ENCODE measurements at regions not wholly inside any gene's neighbourhood (a gene's known extent, or its start where the extent isn't known, plus 50 kb on each side); places are given as distances from the start of the nearest gene placed in this dataset.

DNA sequence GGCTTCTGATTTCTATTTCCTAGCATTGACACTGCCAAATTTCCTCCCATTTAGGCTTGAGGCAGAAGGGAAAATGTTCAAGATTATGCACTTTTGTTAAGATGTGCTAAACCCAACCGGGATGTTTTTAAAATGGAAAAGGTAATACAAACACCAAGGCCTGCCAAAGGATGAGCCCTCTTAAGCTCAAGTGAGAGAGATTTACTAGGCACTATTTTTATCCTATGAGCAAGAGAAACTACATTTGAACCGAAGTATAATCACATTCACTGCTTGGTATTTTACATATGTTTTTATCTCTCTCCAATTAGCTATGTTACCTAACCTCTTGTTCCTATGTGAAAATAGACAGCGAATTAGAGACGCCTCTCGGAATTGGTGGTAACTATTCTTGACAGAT, 295.8 kb downstream of the GABRB3 start:
- peak in 1 of 58 donors; percentile 5 for DNase-seq

DNA sequence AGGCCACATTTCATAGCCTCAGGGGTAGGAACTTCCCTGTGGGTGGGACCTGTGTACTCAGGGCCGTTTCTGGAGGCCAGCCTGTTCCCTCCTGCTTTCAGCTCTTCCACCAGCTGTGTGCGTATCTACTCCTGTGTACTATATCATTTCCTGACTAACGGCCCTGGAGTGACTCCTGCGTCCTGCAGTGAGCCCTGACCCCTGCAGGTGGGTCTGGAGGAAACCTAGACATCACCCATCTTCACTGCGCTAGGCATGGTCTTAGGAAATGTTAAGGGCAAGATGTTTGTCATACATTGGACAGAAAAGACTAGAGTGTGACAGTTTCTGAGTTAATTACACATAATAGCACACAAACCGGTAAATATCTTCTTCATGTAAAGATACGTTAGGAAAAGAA, 297.3 kb downstream of the GABRB3 start:
- DNase-seq: no peak

GRCh38 chr15:26472661-26473060, 300.2 kb downstream of the GABRB3 start:
- no peak for DNase-seq

DNA sequence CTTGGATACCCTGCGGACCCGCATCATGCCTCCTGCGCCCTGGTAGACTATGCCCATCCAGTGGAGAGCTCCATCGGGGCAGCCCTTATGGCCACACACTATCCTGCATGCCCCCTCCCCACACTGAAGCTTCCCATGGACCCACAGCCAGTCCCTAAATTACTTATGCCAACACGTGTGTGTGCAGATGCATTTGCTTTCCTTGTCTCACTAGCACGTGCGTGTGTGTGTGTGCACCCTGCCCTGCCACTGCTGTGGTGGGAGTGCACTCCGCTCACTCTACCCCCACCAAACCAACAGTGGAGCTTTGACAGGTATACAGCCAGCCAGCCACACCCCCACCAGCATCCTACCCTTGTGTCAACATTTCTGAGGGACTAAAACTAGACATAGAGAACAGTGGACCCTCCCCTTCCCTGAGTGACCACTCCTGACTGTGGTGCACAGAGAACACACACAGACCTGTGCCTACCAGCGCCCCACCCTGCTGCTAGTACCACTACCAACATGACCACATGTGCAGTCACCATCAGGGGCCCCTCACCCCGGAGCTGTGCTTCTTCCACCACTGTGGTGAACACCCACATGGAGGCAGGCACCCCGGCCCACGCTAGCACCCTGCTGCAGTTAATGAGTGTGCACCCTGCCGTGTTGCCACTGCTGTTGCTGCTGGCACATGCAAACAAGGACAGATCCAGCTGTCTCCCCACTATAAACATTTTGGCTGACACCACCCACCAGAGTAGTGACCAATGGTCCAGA, 310.8 kb downstream of the GABRB3 start:
- no peak for DNase-seq

DNA sequence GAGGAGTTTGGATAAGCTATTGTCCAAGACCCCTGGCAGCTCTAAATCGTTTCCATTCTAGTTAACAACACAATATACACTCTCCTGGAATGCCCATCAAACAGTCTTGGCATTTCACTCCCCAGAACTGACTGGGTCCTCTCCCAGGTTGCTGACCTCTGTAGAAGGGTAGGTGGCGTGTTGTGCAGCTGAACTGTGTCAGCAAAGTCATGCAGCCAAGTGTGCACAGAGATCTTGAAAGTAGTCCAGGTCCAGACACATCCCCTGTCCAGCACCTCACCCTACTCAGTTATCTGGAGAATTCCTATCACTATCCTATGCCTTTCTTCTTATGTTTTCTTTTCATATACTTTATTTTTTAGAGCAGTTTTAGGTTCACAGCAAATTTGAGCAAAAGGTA, 312.7 kb downstream of the GABRB3 start:
- no peak for DNase-seq

GRCh38 chr15:26455828-26456227, 317.0 kb downstream of the GABRB3 start:
- no peak for DNase-seq

- no peak for DNase-seq
These were observed 319.0 kb downstream of the GABRB3 start for GRCh38 chr15:26453914-26454313.

GRCh38 chr15:26451995-26452394, 320.9 kb downstream of the GABRB3 start:
- DNase-seq: no peak

DNA sequence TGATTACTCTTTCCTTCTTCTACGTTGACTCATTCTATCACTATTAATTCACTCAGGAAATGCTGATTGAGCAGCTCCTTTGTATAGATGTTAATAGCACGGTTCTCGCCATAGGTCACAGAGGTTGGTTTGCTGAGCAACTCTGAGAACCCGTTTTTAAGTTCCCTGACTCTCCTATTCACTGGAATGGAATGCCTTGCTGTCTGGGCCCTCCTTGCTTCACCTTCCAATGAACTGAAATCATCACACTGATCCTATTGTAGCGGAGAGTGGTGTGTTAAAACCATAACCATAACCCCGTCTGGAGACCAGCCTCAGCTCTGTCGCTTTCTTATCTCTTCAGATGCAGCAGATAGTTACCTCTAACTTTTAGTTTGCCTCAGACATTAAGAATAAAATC, 323.6 kb downstream of the GABRB3 start:
- no peak for DNase-seq

GRCh38 chr15:26443321-26443720, 329.5 kb downstream of the GABRB3 start:
- no peak for DNase-seq

GRCh38 chr15:26442680-26443079, 330.2 kb downstream of the GABRB3 start:
- DNase-seq: no peak

DNA sequence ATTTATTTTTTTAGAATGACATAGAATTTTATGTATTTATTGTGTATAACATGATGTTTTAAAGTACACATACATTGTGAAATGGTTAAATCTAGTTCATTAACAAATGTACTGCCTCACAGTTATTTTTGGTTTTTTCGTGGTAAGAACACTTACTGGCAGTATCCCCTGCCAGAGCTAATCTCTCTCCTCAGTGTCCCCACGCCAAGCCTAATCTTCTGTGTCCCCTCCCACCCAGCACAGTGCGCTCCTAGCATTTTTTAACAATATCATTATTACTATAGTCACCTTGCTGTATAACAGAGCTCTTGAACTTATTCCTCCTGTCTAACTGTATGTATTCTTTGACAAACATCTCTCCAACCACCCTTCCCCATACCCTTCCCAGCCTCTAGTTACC, 333.2 kb downstream of the GABRB3 start:
- no peak for DNase-seq

- DNase-seq: no peak
These were observed 334.1 kb downstream of the GABRB3 start for GRCh38 chr15:26438718-26439117.

DNA sequence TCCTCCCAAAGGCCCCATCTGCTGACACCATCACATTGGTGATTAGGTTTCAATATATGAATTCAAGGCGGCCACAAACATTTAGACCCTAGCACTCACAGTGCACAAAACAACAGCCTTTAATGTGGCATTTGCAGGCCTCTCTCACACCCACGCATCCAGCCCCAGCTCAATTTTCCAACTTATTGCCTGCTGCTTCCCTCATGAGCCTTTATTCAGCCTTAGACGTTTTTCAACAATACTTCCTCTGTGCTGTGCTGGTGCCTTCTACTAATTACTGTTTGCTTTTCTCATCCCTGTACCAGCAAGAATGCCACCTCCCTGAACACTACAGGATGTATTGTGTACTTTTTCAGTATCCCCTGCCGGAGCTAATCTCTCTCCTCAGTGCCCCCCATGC, 334.6 kb downstream of the GABRB3 start:
- no peak for DNase-seq

- DNase-seq: no peak
These were observed 339.0 kb downstream of the GABRB3 start for GRCh38 chr15:26433818-26434217.

GRCh38 chr15:26433060-26433459, 339.8 kb downstream of the GABRB3 start:
- no peak for DNase-seq

- no peak for DNase-seq
These were observed 351.8 kb downstream of the GABRB3 start for GRCh38 chr15:26421065-26421464.

GRCh38 chr15:26395624-26396023, 377.2 kb downstream of the GABRB3 start:
- DNase-seq: no peak

GRCh38 chr15:26394801-26395200, 378.1 kb downstream of the GABRB3 start:
- DNase-seq: no peak

GRCh38 chr15:26392956-26393355, 379.9 kb downstream of the GABRB3 start:
- DNase-seq: no peak

GRCh38 chr15:26391567-26392194, 381.2 kb downstream of the GABRB3 start:
- DNase-seq: no peak

GRCh38 chr15:26382444-26383072, 390.3 kb downstream of the GABRB3 start:
- no peak for DNase-seq

DNA sequence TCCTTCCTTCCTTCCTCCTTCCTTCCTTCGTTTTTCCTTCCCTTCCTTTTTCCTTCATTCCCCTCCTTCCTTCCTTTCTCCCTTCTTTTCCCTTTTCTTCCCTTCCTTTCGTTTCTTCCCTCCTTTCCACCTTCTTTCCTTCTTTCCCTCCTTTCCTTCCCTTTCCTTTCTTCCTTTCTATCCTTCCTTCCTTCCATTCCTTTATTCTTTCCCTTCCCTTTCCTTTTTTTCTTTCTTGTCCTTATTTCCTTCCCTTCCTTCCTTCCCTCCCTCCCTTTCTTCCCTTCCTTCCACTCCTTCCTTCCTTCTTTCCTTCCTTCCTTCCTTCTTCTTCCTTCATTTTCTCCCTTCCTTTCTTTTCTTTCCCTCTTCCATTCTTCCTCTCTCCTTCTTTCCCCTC, 394.6 kb downstream of the GABRB3 start:
- no peak for DNase-seq
